Activated T-cell treated with anti-CD3 and anti-CD28 coated beads, Interleukin-2, amount 50 U/mL, for 48 hours (primary cell): ENCODE measurements at regions not wholly inside any gene's neighbourhood (a gene's known extent, or its start where the extent isn't known, plus 50 kb on each side); places are given as distances from the start of the nearest gene placed in this dataset.
"Not testable (repeated sequence)": the region's sequence is repeated elsewhere in the genome, so short reads cannot be mapped to it uniquely, and the experiment has no call there.

Experiments used
- DNase-seq, 2 experiments: peaks; one replicate each; pipeline ENCODE4 v3.0.0-alpha.2; 2020

DNA sequence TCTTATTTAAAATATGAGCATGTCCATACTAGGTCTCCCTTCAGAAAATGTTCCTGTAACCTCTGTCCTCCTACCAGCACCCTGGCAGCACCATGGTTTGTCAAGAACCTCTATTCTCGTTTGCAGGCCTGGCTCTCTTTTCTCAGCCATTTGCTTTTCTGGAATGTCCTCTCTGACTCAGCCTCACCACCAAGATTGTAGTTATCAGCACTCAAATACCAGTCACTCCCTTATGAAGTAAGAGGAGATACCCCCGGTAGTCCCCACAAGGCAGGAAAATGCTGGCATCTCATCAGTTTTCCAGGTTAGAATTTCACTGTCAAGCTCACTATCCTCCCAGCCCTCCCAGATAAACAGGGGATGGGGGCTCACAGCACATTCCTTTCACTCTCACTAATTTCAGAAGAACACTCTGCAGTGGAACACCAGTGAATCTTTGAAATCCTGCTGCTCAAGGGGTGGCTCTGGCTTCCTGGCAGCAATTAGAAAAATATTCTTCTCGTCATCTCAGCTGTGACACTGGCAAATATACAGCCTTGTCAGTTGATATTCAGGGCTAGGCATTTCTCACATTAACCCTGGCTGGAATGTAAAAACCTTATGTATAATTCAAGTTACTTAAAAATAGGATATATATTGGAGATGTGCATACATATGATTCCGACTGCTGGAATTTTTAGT is 129.2 kb downstream of the TBX18 start:
- no peak for DNase-seq

DNA sequence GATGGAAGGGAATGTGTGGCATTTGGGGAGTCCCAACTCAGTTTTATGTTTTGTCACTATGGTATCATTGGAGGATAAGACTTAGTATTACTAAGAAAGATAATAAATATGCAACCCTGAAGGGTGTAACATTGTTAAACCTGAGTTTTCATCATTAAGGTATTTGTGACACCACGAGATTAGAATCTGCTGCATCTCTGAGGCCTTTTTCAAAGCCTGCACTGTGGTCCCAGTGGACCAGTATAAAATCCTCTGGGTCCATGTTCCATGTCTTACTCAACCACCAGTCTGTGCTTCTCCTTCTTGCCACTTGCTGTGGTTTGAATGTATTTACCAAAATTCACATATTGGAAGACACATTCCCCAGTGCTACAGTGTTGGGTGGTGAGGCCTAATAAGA is 130.6 kb downstream of the TBX18 start:
- DNase-seq, result no peak

DNA sequence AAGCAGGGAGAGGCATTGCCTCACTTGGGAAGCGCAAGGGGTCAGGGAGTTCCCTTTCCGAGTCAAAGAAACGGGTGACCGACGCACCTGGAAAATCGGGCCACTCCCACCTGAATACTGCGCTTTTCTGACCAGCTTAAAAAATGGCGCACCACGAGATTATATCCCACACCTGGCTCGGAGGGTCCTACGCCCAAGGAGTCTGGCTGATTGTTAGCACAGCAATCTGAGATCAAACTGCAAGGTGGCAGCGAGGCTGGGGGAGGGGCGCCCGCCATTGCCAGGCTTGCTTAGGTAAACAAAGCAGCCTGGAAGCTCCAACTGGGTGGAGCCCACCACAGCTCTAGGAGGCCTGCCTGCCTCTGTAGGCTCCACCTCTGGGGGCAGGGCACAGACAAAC is 137.9 kb downstream of the TBX18 start:
- DNase-seq, result not testable (repeated sequence)

- no peak for DNase-seq
These were observed 138.9 kb downstream of the TBX18 start for GRCh38 chr6:84625506-84625905.

- DNase-seq, result no peak
These were observed 140.3 kb downstream of the TBX18 start for GRCh38 chr6:84623956-84624680.

DNA sequence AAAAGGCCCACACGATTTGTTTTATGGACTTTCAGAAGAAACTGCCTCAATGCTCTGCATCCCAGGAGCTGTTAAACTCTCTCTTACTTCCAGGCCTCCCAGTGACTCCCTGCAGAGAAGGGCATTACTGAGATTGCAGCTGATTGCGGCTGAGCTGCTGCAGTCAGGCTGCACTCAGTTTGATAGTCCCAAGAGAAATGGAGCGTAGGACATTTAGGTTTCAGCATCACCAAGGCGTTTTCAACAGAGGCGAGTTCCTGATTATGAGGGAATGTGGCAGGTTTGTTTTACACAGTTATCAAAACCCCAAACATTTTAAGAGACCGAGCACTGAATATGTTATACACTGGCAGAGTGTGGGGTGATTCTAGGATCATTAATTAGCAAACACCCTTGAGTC is 145.6 kb downstream of the TBX18 start:
- DNase-seq, result no peak

GRCh38 chr6:84618046-84618752 is 146.2 kb downstream of the TBX18 start:
- DNase-seq, result no peak

DNA sequence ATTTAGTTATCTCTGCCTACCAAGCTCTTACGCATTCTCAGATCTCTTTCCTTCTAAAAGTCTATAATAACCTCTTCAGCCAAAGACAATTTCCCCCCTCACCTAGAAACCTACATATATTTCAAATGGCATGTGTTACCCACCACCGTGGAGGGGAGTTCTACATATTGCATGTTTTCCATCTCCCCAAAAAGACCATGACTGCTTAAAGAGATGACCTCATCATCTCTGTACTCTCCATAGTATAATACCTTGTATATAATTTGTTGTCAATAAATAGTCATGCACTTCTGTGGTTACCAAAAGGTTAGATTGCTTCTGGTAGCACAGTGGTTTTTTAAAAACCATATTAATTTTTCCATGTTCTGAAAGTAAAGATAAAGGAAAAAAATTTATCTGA is 148.4 kb downstream of the TBX18 start:
- DNase-seq, result no peak

DNA sequence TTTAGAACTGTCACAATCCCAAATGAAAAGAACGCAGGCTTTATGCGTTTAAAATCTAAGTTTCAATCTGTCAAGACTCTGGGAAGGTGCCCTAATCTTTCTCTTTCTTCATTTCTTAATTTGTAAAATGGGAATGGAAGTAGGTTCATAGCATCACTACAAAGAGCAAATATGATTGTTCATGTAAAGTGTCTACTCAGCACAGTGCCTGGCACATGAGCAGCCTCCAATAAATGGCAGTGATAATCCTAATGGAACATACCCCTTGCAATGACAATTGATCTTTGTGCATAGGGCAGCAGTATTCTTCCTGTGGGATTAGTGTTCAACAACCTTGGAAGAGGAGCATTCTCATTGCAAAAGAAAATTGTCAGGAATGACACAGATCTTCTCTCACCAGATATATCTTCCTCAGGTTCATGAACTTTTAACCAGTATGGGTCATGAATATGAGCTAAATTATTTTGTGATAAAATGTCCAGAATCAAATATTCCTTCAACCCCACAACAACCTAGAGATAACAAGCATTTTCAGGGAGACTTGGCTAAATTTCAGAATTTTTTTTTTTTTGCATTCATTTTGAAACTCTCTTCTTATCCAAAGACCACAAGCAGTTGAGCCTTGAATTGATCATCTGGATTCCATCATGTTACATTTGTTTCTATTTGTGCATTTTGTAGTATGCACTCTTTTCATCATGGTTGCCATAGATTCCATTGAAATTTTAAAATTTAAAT is 149.1 kb downstream of the TBX18 start:
- no peak for DNase-seq

DNA sequence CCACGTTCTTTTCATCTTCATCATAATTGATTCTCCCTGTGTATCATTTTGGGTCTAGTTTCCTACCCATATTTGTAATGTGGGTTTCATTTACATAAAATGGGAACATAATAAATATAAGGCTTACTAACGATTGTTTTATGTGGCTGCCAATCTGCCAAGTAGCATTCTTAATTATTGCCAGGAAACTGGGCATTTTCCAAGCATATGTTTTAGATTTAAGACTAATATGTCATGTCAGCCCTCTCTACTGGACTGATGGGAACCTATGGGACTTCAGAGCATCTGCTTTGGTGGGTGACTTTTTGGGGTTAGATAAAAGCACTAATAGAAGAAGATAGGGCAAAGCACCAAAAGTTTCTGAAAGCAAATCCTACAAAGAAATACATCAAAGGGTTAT is 157.5 kb downstream of the TBX18 start:
- DNase-seq, result no peak

DNA sequence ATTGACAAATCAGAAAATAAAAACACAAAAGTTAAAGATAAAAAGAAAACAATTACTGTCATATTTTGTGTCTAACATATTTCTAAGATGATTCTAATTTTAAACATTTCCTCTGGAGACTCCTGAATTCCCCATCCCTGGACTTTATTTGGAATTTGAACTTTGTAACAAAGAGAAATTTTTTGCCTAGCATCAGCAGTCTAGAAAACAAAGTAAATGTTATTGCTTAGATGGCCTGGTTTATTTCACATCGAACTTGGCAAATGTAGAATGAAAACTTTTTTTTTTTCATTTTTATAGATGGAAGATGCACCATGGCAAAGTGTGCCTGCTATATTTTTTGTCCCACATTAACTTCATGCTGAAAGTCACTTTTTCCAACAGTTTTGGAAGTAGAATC is 159.1 kb downstream of the TBX18 start:
- DNase-seq, result no peak

- no peak for DNase-seq
These were observed 163.0 kb downstream of the TBX18 start for GRCh38 chr6:84601366-84601765.

- no peak for DNase-seq
These were observed 164.4 kb downstream of the TBX18 start for GRCh38 chr6:84599991-84600390.

DNA sequence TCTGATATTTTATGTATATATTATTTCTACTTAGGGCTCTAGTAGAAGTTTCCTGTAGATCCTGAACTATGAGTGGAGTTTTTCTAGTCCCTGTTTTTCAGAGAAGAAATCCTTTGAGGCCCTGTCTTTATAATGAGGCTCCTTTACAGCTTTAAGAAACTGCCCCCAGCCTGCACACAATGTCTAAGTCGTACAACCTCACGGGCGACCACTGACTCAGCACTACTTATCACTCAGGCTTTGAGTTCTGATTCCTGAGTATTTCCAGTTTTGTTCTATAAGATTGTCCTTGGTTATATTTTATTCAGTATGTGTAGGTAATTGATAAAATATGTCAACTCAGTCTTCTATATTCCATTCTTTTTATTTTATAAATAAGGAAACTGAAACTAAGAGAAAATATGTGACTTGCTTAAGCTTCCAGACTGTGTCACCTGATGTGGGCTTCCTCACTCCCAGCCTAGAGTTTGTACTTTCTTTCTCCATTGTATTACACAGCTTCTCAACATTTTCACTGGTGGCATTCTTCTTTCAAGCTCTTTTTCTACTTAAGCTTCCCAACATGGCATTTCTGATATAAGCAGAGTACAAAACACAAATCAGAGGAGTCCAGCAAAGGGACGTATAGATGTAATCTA is 167.0 kb downstream of the TBX18 start:
- no peak for DNase-seq

- no peak for DNase-seq
These were observed 167.9 kb downstream of the TBX18 start for GRCh38 chr6:84596488-84596887.

DNA sequence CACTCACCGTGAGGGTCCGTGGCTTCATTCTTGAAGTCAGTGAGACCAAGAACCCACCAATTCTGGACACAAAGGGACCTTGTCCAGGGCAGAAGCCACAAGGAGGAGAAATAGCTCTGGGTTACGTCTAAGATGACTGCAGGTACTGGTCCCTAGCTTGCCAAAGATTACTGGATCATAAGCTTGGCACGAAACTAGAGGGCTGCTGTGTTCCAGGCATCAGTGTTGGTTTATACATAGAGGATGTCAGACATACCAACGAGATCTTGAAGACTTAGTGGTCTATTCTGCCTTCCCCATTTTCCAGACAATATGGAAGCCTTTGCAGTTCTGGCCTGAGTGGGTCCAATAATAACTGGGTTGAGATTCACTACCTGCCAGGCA is 175.7 kb downstream of the TBX18 start:
- DNase-seq, result no peak

- not testable (repeated sequence) for DNase-seq
These were observed 176.3 kb downstream of the TBX18 start for GRCh38 chr6:84587994-84588696.

DNA sequence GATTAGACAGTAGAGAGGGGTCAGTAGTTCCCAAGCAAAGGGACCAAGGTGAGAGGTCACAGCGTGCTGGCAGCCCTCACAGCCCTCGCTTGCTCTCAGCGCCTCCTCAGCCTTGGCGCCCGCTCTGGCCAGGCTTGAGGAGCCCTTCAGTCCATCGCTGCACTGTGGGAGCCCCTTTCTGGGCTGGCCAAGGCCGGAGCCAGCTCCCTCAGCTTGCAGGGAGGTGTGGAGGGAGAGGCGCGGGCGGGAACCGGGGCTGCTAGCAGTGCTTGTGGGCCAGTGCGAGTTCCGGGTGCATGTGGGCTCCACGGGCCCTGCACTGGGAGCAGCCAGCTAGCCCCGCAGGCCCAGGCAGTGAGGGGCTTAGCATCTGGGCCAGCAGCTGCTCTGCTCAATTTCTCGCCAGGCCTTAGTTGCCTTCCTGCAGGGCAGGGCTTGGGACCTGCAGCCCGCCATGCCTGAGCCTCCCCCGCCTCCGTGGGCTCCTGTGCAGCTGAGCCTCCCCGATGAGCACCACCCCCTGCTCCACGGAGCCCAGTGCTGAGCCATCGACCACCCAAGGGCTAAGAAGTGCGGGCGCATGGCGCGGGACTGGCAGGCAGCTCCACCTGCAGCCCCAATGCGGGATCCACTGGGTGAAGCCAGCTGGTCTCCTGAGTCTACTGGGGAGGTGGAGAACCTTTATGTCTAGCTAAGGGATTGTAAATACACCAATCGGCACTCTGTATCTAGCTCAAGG is 177.0 kb downstream of the TBX18 start:
- DNase-seq, result not testable (repeated sequence)

DNA sequence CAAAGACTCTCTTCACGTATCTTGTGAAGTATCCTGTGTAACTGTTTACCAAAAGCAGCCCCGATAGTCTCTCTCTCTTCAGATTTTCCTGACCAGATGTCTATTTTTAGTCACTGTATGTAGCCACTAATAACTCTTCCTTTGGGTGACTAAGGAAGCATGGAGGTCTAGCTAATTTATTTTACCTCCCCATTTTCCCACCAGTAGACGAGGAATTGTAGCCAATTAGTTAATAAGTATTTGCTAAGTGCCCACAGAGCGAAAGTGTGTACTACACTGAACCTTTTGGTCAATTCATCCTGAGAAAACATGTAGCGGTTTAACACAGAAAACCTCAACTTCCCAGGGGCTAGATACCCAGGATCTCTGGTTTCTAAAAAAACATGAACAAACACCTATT is 180.6 kb downstream of the TBX18 start:
- no peak for DNase-seq

- DNase-seq, result no peak
These were observed 181.4 kb downstream of the TBX18 start for GRCh38 chr6:84582997-84583396.

DNA sequence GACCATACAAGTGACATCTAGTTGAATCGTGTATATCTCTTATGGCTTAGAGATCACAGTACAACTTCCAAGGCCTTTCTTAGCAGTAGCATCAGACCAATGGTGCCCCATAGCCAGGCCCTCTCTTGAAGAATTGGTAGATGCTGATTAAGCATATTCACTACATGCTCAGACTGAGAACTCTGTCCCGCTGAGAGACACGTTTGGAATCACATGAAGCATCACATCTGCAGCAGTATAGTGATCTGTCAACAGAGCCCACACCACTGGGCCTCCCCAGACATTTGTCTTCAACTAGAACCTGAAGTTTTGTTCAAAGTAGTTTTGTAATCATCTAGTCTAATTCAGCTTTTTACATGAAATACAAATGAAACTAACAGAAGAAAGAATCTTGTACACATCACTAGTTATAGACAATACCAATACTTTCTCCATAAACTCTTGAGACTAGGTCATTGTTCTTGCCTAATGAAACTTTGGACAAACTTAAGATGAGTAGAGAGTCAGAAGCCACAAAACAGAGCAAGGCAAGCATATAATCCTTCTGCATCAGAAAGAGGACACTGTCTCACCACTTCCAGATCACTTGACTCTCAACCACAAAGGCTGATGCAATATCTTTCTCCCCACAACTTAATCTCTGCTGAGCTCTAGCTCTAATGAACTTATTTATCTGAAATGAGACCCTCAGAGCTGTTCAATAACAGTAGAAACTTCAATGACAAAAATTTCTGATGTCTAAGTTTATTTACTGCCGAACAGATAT is 182.7 kb downstream of the TBX18 start:
- no peak for DNase-seq
